ENCODE measurements at regions not wholly inside any gene's neighbourhood (a gene's known extent, or its start where the extent isn't known, plus 50 kb on each side); places are given as distances from the start of the nearest gene placed in this dataset.
"Not testable (repeated sequence)": the region's sequence is repeated elsewhere in the genome, so short reads cannot be mapped to it uniquely, and the experiment has no call there.

DNA sequence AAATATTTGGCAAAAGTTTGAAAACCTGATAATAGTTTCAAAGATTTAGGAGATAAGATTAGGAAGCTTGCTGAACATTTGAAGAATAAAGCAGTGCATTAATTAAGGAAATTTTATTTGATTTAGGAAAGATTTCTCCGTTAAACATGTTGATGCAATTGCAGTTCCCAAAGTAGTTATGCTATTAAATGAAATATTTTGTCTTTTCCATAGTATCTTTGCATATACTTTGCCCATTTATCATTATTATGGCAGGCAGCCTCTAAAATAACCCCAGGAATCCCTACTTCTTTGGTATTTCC, 136.5 kb downstream of the MREG start:
- Histone ChIP-seq H3K9me3 (replicated peaks) (no peaks in the 10 kb centered on the region), H3K27ac (no peak overlapping the region), H3K27me3 (replicated peaks) (no peaks in the 10 kb centered on the region)

DNA sequence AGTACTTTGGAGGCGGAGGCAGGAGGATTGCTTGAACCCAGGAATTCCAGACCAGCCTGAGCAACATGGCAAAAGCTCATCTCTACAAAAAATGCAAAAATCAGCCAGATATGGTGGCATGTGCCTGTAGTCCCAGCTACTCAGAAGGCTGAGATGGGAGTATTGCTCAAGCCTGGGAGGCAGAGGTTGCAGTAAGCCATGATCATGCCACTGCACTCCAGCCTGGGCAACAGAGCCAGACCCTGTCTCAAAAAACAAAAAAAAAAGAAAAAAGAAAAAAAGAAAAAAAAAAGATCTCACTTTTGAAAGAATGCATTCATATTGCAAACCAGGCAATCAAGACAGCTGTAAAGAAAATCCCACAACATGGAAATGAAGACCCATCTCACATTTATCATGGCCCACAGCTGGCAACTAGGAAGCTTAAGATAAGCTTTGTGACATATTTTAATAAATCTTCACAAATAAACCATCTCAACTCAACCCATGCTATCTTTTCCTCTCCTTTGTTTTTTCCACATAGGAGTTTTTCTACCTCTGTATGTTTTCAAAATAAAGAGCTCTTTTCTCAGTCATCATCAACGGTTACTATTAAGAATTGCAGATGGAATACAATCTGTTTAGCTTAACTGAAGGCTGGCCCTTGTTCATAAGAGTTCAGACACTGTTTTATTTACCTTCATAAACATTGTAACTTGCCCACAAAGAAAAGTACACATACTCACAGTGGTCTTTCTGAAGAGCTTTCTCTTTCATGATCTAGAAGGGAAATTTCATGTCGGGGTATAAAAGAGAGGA, 137.0 kb downstream of the MREG start:
- no peak for DNase-seq (ENCODE audit: low read depth in 1 of 2, low spot score in 2 of 2)
- H3K27me3 ChIP-seq (replicated peaks): no peaks in the 10 kb centered on the region
- peaks cover 15% of the 10 kb centered on the region for H3K4me1 ChIP-seq (replicated peaks)
- no peaks in the 10 kb centered on the region for H3K9me3 ChIP-seq (replicated peaks)
- no peaks in the 10 kb centered on the region for H3K36me3 ChIP-seq
- no peak overlapping the region for H3K27ac ChIP-seq
- H3K4me3 ChIP-seq: no peak overlapping the region

More for the DNA sequence above, 136.5 kb downstream of the MREG start:
- Histone ChIP-seq H3K36me3 (no peaks in the 10 kb centered on the region), H3K4me3 (no peak overlapping the region), H3K4me1 (replicated peaks) (peaks cover 17% of the 10 kb centered on the region)
- DNase-seq (ENCODE audit: low read depth in 1 of 2, low spot score in 2 of 2): no peak

DNA sequence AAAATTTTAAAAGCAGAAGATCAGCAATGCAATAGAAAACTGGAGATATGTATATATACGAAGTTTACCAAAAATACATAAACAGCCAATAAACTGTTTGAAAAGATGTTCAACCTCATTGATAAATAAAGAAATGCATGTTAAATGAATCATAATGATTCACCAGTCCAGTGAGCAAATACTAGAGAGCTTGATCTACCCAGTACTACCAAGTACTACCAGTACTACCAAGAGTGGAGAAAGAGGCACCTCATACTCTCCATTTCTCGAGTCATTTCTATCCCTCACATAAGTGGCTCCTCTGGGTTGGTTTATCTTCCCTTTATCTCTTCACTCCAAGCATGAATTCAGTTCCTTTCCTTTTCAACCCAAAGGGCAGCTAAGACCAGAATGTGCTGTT, 138.9 kb downstream of the MREG start:
- Histone ChIP-seq H3K9me3 (replicated peaks) (no peaks in the 10 kb centered on the region), H3K4me3 (no peak overlapping the region), H3K36me3 (no peaks in the 10 kb centered on the region), H3K4me1 (replicated peaks) (no peaks in the 10 kb centered on the region; the same call in 1 of the 2 replicates), H3K27me3 (replicated peaks) (no peaks in the 10 kb centered on the region), H3K27ac (no peak overlapping the region)
- no peak for DNase-seq (ENCODE audit: low read depth in 1 of 2, low spot score in 2 of 2)

DNA sequence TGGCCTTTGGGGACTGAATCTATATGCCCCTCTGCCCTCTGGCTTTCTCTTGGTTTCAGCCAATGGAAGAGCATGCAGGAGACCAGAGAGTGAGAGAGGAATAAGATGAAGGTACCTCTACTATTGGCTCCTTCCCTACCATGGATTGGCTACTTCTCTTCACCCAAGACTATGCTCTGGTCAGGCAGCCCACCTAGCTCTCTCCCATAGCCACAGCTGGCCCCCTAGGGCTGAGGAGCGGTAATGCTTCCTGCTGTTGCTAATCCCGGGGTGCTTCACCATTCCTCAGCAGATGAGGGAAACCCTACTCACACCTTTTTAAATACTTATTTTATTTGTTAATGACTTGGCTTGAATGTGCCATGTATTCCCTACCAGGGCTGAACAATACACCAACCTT, 142.4 kb downstream of the MREG start:
- no peak overlapping the region for H3K4me3 ChIP-seq
- no peaks in the 10 kb centered on the region; the same call in 1 of the 2 replicates for H3K4me1 ChIP-seq (replicated peaks)
- H3K9me3 ChIP-seq (replicated peaks): no peaks in the 10 kb centered on the region
- no peaks in the 10 kb centered on the region for H3K36me3 ChIP-seq
- H3K27me3 ChIP-seq (replicated peaks): no peaks in the 10 kb centered on the region
- DNase-seq (ENCODE audit: low read depth in 1 of 2, low spot score in 2 of 2): no peak
- H3K27ac ChIP-seq: no peak overlapping the region

DNA sequence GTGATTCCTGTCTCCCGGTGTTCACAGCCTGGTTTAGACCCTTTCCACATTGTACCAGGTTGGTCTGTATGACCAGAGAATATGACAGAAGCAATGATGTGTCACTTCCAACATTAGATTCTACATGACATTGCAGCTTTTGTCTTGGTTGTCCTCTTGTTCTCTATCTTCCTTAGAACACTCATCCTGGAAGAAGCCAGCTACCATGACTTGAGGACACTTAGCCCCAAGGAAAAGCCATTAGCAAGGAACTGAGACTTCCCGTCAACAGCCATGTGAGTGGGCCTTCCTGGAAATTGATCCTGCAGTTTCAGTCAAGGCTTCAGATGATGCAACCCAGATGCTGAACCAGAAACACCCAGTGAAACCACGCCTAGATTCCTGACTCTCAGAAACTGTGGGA, 143.3 kb downstream of the MREG start:
- Histone ChIP-seq H3K27me3 (replicated peaks) (no peaks in the 10 kb centered on the region), H3K36me3 (no peaks in the 10 kb centered on the region), H3K4me3 (no peak overlapping the region), H3K27ac (no peak overlapping the region), H3K9me3 (replicated peaks) (no peaks in the 10 kb centered on the region), H3K4me1 (replicated peaks) (no peaks in the 10 kb centered on the region; the same call in 1 of the 2 replicates)
- no peak for DNase-seq (ENCODE audit: low read depth in 1 of 2, low spot score in 2 of 2)

DNA sequence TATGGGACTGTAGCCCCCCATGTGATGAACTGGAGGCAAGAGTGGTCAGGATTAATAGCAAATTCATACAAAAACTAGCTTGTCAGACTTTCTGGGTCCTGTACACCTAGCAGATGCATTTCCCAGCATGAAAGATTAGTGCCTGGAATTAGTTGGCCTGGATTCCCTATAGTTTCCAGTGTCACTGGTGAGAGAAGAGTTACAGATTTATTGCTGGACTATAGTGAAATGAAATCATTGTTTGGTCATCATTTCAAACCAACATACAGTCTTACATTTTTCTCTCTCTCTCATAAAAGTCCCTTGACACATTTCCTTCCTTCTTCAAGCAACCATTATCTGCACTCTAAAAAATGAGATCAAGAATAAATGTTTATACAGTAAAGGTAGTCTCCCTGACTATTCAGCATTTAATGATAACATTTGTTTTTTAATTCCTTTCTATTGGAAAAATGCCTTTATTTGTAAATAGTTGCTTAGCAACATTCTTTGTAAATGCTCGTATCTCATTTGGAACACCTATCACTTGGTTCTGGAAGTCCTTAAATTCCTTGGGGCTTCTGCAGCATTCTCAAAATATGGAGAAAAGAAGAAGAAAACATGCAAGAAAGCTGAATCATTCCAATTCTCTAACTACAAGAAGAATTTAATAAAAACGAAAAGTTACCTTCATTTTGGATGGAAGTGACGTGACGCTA, 144.4 kb downstream of the MREG start:
- no peaks in the 10 kb centered on the region for H3K4me1 ChIP-seq (replicated peaks)
- H3K36me3 ChIP-seq: no peaks in the 10 kb centered on the region
- no peak overlapping the region for H3K4me3 ChIP-seq
- H3K27me3 ChIP-seq (replicated peaks): no peaks in the 10 kb centered on the region
- no peak overlapping the region for H3K27ac ChIP-seq
- no peak for DNase-seq (ENCODE audit: low read depth in 1 of 2, low spot score in 2 of 2)
- H3K9me3 ChIP-seq (replicated peaks): no peaks in the 10 kb centered on the region

DNA sequence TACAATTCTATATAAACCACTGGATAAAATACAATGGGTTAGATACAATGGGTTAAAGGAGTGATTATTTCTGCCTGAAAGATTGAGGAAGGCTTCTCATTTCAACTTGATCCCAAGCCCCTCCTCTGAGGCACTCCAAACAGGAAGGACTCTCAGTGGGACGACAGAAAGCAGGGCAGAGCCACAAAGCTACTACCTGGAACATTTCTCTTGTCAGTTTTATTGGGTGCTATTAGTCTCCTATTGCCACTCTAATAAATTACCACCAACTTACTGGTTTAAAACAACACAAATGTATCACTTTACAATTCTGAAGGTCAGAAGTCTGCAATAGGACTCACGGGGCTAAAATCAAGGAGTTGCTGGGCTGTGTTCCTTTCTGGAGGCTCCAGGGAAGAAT, 146.7 kb downstream of the MREG start:
- H3K27me3 ChIP-seq (replicated peaks): no peaks in the 10 kb centered on the region
- no peaks in the 10 kb centered on the region for H3K4me1 ChIP-seq (replicated peaks)
- no peak overlapping the region for H3K4me3 ChIP-seq
- no peaks in the 10 kb centered on the region for H3K9me3 ChIP-seq (replicated peaks)
- DNase-seq (ENCODE audit: low read depth in 1 of 2, low spot score in 2 of 2): no peak
- no peaks in the 10 kb centered on the region for H3K36me3 ChIP-seq
- H3K27ac ChIP-seq: no peak overlapping the region

DNA sequence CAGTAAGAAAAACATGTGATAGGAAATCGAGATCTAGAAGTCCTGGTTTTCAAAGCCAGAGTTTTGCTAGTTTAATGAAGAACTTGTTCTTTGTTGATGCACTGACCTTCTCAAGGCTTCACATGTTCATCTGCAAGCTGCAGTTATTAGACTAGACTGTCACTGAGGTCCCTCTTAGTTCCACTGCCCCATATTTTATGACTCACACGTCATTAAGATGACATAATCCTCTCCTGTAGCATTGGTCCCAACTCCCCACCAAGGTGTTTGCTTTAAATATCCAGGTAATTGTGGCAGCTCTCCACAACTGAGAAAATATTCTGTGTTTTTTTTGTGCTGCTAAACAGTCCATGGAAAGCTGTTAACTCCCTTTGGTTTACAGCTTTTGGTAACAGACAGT, 149.7 kb downstream of the MREG start:
- H3K4me3 ChIP-seq: no peak overlapping the region
- H3K36me3 ChIP-seq: no peaks in the 10 kb centered on the region
- no peak for DNase-seq (ENCODE audit: low read depth in 1 of 2, low spot score in 2 of 2)
- no peaks in the 10 kb centered on the region for H3K27me3 ChIP-seq (replicated peaks)
- peaks cover 5% of the 10 kb centered on the region for H3K4me1 ChIP-seq (replicated peaks)
- H3K9me3 ChIP-seq (replicated peaks): no peaks in the 10 kb centered on the region
- H3K27ac ChIP-seq: no peak overlapping the region

DNA sequence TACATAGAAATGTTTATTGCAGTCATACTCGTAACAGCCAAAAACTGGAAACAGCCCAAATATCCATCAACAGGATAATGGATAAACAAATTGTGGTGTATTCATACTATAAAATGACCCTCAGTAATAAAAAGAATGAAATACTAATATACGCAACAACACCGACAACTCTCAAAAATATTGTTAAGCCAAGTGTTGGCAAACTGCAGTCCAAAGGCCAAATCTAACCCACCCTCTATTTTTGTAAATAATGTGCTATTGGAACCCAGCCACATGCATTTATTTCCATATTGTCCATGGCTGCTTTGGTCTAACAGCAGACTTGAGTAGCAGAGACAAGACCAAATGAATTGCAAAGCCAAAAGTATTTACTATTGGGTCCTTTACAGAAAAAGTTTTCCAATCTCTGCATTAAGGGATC, 151.0 kb downstream of the MREG start:
- H3K4me1 ChIP-seq (replicated peaks): peaks cover 5% of the 10 kb centered on the region
- no peaks in the 10 kb centered on the region for H3K27me3 ChIP-seq (replicated peaks)
- H3K9me3 ChIP-seq (replicated peaks): no peaks in the 10 kb centered on the region
- no peak overlapping the region for H3K4me3 ChIP-seq
- H3K36me3 ChIP-seq: no peaks in the 10 kb centered on the region
- H3K27ac ChIP-seq: no peak overlapping the region
- no peak for DNase-seq (ENCODE audit: low read depth in 1 of 2, low spot score in 2 of 2)

DNA sequence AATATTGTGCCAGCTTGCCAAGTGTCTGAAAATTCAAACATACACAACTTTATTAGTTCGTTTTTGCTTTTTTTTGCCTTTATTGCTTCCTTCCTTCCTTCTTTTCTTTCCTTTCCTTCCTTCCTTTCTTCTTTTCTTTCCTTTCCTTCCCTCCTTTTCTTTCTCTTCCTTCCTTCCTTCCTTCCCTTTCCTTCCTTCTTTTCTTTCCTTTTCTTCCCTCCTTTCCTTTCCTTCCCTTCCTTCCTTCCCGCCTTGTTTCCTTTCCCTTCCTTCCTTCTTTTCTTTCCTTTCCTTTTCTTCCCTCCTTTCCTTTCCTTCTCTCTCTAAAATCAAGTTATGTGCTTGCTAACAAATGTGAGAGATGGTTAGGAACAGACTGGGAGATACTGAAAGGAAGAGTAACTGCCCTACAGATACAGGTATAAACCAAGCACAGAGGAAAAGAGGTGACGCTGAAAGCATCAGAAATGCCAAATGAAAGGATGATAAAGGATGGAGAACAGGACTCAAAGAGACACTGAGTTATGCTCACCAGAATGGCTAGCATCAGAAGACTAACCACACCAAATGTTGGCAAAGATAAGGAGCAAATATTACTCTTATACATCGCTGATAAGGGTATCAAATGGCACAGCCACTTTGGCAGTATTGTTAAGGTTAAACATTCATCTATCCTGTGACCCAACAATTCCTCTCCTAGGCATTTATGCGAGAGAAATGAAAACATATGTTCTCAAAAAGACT, 151.6 kb downstream of the MREG start:
- H3K4me1 ChIP-seq (replicated peaks): peaks cover 5% of the 10 kb centered on the region
- H3K36me3 ChIP-seq: no peaks in the 10 kb centered on the region
- no peak overlapping the region for H3K4me3 ChIP-seq
- H3K27ac ChIP-seq: no peak overlapping the region
- DNase-seq (ENCODE audit: low read depth in 1 of 2, low spot score in 2 of 2): no peak
- H3K9me3 ChIP-seq (replicated peaks): no peaks in the 10 kb centered on the region
- H3K27me3 ChIP-seq (replicated peaks): no peaks in the 10 kb centered on the region

DNA sequence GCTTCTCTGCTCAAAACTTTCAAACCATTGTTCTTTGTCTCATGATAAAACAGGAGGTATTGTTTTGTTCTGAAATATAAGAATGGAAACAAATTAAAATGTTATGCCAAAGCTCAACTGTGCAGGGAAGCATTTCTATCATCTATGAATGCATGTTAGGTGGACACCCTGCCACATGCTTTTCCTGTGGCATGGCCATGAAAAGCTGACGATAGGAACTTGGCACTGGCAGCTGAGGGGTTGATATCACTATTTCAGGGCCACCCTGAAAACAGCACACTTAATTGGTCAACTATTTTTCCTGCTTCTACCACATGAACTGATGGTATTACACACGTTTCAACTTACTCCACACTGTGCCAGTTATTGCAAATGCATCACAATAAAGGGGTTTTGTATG, 157.3 kb downstream of the MREG start:
- Histone ChIP-seq H3K9me3 (replicated peaks) (no peaks in the 10 kb centered on the region), H3K36me3 (no peaks in the 10 kb centered on the region), H3K27me3 (replicated peaks) (no peaks in the 10 kb centered on the region), H3K27ac (no peak overlapping the region), H3K4me1 (replicated peaks) (peaks cover 8% of the 10 kb centered on the region), H3K4me3 (no peak overlapping the region)
- no peak for DNase-seq (ENCODE audit: low read depth in 1 of 2, low spot score in 2 of 2)

DNA sequence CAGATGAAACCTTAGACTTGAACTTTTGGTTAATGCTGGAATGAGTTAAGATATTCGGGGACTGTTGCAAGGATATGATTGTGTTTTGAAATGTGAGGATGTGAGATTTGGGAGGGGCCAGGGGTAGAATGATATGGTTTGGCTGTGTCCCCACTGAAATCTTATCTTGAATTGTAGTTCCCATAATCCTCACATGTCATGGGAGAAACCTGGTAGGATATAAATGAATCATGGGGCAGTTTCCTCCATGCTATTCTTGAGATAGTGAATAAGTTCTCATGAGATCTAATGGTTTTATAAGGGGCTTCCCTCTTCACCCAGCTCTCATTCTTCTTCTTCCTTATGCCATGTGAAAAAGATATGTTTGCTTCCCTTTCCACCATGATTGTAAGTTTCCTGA, 158.0 kb downstream of the MREG start:
- not testable (repeated sequence) for H3K36me3 ChIP-seq; H3K27ac ChIP-seq; H3K9me3 ChIP-seq (replicated peaks); DNase-seq (ENCODE audit: low read depth in 1 of 2, low spot score in 2 of 2); H3K4me3 ChIP-seq; H3K27me3 ChIP-seq (replicated peaks)
- peaks cover 10% of the 10 kb centered on the region for H3K4me1 ChIP-seq (replicated peaks)

DNA sequence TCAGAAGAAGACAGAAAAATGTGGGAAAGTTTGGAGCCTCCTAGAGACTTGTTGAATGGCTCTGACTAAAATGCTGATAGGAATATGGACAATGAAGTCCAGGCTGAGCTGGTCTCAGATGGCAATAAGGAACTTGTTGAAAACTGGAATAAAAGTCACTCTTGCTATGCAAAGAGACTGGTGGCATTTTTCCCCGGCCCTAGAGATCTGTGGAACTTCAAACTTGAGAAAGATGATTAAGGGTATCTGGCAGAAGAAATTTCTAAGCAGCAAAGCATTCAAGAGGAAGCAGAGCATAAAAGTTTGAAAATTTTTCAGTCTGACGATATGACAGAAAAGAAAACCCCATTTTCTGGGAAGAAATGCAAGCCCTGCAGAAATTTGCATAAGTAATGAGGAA, 159.3 kb downstream of the MREG start:
- no peaks in the 10 kb centered on the region for H3K27me3 ChIP-seq (replicated peaks)
- H3K36me3 ChIP-seq: no peaks in the 10 kb centered on the region
- no peak overlapping the region for H3K27ac ChIP-seq
- H3K4me3 ChIP-seq: no peak overlapping the region
- H3K4me1 ChIP-seq (replicated peaks): peaks cover 10% of the 10 kb centered on the region
- no peaks in the 10 kb centered on the region for H3K9me3 ChIP-seq (replicated peaks)
- DNase-seq (ENCODE audit: low read depth in 1 of 2, low spot score in 2 of 2): no peak

DNA sequence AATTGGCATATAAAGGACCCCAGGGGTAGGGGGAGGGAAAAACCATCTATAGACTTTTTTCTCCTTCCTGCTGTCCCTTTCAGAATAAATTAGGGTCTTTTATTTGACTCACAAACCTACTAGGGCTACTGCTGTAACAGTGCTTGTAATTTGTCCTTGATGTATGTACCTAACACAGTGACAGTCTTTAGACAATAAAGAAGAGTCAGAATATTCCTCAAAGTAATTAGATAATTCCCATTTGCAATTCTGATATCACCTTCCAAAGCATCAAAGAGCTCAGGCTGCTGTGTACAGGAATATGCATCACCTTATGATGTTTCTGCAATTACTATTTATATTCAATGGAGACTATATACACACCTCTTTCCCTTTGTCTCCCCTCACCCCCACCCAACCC, 161.7 kb downstream of the MREG start:
- no peaks in the 10 kb centered on the region for H3K36me3 ChIP-seq
- no peak for DNase-seq (ENCODE audit: low read depth in 1 of 2, low spot score in 2 of 2)
- H3K27ac ChIP-seq: no peak overlapping the region

More for the DNA sequence above, 161.7 kb downstream of the MREG start:
- H3K4me1 ChIP-seq (replicated peaks): peaks cover 10% of the 10 kb centered on the region
- H3K27me3 ChIP-seq (replicated peaks): no peaks in the 10 kb centered on the region
- H3K4me3 ChIP-seq: no peak overlapping the region
- no peaks in the 10 kb centered on the region for H3K9me3 ChIP-seq (replicated peaks)

Measured in SJSA1 (cell line).